ENCODE measurements at regions not wholly inside any gene's neighbourhood (a gene's known extent, or its start where the extent isn't known, plus 50 kb on each side); places are given as distances from the start of the nearest gene placed in this dataset.
"Not testable (repeated sequence)": the region's sequence is repeated elsewhere in the genome, so short reads cannot be mapped to it uniquely, and the experiment has no call there.

DNA sequence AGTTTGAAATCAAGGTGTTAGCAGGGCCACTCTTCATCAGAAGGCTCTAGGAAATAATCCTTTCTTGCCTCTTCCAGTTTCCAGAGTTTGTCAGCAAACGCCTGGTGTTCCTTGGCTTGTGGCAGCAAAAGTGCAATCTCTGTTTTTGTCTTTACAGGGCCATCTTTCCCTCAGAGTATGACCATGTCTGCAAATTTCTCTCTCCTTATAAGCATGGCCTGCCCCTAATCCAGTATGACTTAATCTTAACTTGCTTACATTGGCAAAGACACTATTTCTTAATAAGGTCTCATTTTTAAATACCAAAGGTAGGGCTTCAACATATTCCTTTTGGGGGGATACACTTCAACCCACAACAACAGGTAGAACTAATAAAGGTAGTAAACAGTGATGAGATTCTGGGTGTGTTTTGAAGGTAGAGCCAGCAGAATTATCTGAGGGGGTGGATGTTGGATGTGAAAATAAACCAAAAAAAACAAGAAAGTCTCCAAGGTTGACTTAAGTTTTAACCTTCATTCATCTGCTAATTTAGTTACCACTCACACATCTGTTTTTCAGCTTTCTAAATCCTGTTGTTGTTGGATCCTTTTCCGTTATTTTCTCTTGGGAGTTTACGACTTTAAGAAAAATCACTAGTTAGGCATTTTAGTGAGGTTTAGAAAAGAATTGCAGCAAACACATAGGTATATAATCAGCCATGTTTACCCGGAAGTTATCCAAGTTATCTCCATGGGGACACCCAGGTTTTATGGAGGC is 234.4 kb upstream of the FIGN start:
- no peak overlapping the region for H3K27ac Mint-ChIP-seq
- H3K9me3 Mint-ChIP-seq, result peaks cover 2% of the 10 kb centered on the region
- Histone ChIP-seq H3K9me3 (ENCODE audit: control insufficient read depth in 1 of 2, insufficient read depth in 1 of 2, low read length in 2 of 2) (peaks cover 0 to 8% of the 10 kb centered on the region in 2 experiments), H3K4me3 (ENCODE audit: low read length) (no peak overlapping the region), H3K4me1 (ENCODE audit: insufficient read depth, low read length) (no peaks in the 10 kb centered on the region), H3K27ac (ENCODE audit: low read depth in 1 of 2, low read length in 2 of 2) (no peak overlapping the region), H3K36me3 (ENCODE audit: insufficient read depth, low read length) (no peaks in the 10 kb centered on the region), H3K27me3 (ENCODE audit: control insufficient read depth in 1 of 2, insufficient read depth in 2 of 2, low read length in 2 of 2) (no peaks in the 10 kb centered on the region)
- TF ChIP-seq, protein P1, sequence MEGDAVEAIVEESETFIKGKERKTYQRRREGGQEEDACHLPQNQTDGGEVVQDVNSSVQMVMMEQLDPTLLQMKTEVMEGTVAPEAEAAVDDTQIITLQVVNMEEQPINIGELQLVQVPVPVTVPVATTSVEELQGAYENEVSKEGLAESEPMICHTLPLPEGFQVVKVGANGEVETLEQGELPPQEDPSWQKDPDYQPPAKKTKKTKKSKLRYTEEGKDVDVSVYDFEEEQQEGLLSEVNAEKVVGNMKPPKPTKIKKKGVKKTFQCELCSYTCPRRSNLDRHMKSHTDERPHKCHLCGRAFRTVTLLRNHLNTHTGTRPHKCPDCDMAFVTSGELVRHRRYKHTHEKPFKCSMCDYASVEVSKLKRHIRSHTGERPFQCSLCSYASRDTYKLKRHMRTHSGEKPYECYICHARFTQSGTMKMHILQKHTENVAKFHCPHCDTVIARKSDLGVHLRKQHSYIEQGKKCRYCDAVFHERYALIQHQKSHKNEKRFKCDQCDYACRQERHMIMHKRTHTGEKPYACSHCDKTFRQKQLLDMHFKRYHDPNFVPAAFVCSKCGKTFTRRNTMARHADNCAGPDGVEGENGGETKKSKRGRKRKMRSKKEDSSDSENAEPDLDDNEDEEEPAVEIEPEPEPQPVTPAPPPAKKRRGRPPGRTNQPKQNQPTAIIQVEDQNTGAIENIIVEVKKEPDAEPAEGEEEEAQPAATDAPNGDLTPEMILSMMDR (IDR thresholded peaks at IDR 0.05), result no peak
- no peaks in the 10 kb centered on the region for H3K4me1 Mint-ChIP-seq (ENCODE audit: low read depth)
- ChIA-PET CTCF (no interaction called here), POLR2A (no interaction called here)
- H3K36me3 Mint-ChIP-seq (ENCODE audit: low read depth), result no peaks in the 10 kb centered on the region
- intact Hi-C loops (cut with DNase I, micrococcal nuclease), result no loop called here
- ATAC-seq (ENCODE audit: poor library complexity) (no peak), DNase-seq (no peak)
- H3K4me3 Mint-ChIP-seq, result no peak overlapping the region
- no peaks in the 10 kb centered on the region for H3K27me3 Mint-ChIP-seq

DNA sequence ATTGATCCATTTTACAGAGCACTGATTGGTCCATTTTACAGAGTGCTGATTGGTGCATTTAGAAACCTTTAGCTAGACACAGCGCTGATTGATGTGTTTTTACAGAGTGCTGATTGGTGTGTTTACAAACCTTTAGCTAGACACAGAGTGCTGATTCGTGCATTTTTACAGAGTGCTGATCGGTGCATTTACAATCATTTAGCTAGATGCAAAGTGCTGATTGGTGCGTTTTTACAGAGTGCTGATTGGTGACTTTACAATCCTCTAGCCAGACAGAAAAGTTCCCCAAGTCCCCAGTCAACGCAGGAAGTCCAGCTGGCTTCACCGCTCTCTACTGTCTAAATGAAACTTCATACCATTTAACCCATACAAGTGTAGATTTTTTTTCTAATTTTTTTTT is 228.5 kb upstream of the FIGN start:
- H3K27ac Mint-ChIP-seq; H3K36me3 Mint-ChIP-seq (ENCODE audit: low read depth); H3K27me3 Mint-ChIP-seq; POLR2A ChIA-PET; CTCF ChIA-PET; H3K4me3 ChIP-seq (ENCODE audit: low read length); H3K27me3 ChIP-seq (ENCODE audit: control insufficient read depth in 1 of 2, insufficient read depth in 2 of 2, low read length in 2 of 2); intact Hi-C loops (cut with DNase I, micrococcal nuclease); ATAC-seq (ENCODE audit: poor library complexity); H3K4me1 ChIP-seq (ENCODE audit: insufficient read depth, low read length); H3K4me1 Mint-ChIP-seq (ENCODE audit: low read depth); H3K4me3 Mint-ChIP-seq; DNase-seq; H3K9me3 Mint-ChIP-seq; H3K27ac ChIP-seq (ENCODE audit: low read depth in 1 of 2, low read length in 2 of 2); H3K36me3 ChIP-seq (ENCODE audit: insufficient read depth, low read length): not testable (repeated sequence)
- peaks cover 0 to 11% of the 10 kb centered on the region in 2 experiments for H3K9me3 ChIP-seq (ENCODE audit: control insufficient read depth in 1 of 2, insufficient read depth in 1 of 2, low read length in 2 of 2)

DNA sequence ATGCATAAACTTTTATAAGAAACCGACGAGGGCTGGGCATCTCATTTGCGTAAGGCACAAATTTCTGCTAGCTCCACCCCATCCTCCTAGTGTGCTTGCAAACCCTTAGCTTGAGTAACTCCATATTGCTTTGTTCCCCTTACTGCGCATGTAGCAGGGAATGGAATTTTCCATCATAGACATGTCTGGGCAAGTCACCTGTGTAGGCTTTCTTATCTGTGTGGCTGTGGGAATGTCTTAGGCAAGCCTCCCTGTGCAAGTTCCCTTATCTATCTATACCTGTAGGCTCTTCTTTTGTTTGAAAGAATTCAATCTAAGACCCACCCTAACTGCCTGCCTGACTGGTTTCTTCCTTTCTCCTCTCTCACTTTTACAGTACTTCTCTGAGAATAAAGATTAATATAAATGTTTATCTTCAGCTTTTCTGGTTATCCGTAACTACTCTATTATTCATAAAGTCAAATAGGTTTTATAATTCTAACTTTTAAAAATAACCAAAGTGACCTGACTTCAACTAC is 217.6 kb upstream of the FIGN start:
- Histone ChIP-seq H3K27ac (ENCODE audit: low read depth in 1 of 2, low read length in 2 of 2) (no peak overlapping the region), H3K4me3 (ENCODE audit: low read length) (no peak overlapping the region), H3K4me1 (ENCODE audit: insufficient read depth, low read length) (no peaks in the 10 kb centered on the region), H3K27me3 (ENCODE audit: control insufficient read depth in 1 of 2, insufficient read depth in 2 of 2, low read length in 2 of 2) (no peaks in the 10 kb centered on the region), H3K36me3 (ENCODE audit: insufficient read depth, low read length) (no peaks in the 10 kb centered on the region), H3K9me3 (ENCODE audit: control insufficient read depth in 1 of 2, insufficient read depth in 1 of 2, low read length in 2 of 2) (peaks cover 0 to 7% of the 10 kb centered on the region in 2 experiments)
- peaks cover 2% of the 10 kb centered on the region for H3K9me3 Mint-ChIP-seq
- H3K27me3 Mint-ChIP-seq, result no peaks in the 10 kb centered on the region
- intact Hi-C loops (cut with DNase I, micrococcal nuclease), result no loop called here
- H3K4me1 Mint-ChIP-seq (ENCODE audit: low read depth), result no peaks in the 10 kb centered on the region
- ChIA-PET POLR2A (no interaction called here), CTCF (no interaction called here)
- no peak overlapping the region for H3K27ac Mint-ChIP-seq
- DNase-seq (no peak), ATAC-seq (ENCODE audit: poor library complexity) (no peak)
- H3K4me3 Mint-ChIP-seq, result no peak overlapping the region
- H3K36me3 Mint-ChIP-seq (ENCODE audit: low read depth), result no peaks in the 10 kb centered on the region
- TF ChIP-seq, protein P1 (IDR thresholded peaks at IDR 0.05), result no peak

DNA sequence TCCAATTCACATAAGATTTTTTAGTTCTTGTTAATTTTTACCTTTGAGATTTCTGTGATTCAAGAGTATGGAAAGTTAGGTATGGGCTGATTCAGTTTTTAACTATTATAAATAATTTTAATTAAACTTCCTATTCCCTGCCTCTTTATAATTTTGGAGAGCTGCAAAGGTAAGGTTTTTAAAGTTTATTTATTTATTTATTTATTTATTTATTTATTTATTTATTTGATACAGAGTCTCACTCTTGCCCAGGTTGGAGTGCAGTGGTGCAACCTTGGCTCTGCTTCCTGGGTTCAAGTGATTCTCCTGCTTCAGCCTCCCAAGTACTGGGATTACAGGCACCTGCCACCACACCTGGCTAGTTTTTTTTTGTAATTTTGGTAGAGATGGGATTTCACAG is 215.5 kb upstream of the FIGN start:
- H3K27ac Mint-ChIP-seq, result no peak overlapping the region
- no peak for DNase-seq
- Histone ChIP-seq H3K27ac (ENCODE audit: low read depth in 1 of 2, low read length in 2 of 2) (no peak overlapping the region), H3K4me3 (ENCODE audit: low read length) (no peak overlapping the region), H3K9me3 (ENCODE audit: control insufficient read depth in 1 of 2, insufficient read depth in 1 of 2, low read length in 2 of 2) (peaks cover 0 to 2% of the 10 kb centered on the region in 2 experiments), H3K27me3 (ENCODE audit: control insufficient read depth in 1 of 2, insufficient read depth in 2 of 2, low read length in 2 of 2) (no peaks in the 10 kb centered on the region), H3K4me1 (ENCODE audit: insufficient read depth, low read length) (no peaks in the 10 kb centered on the region), H3K36me3 (ENCODE audit: insufficient read depth, low read length) (no peaks in the 10 kb centered on the region)
- CTCF ChIA-PET, result no interaction called here
- no peak overlapping the region for H3K4me3 Mint-ChIP-seq
- H3K4me1 Mint-ChIP-seq (ENCODE audit: low read depth), result no peaks in the 10 kb centered on the region
- TF ChIP-seq, protein P1 (IDR thresholded peaks at IDR 0.05), result no peak
- no peaks in the 10 kb centered on the region for H3K36me3 Mint-ChIP-seq (ENCODE audit: low read depth)
- H3K9me3 Mint-ChIP-seq, result peaks cover 2% of the 10 kb centered on the region
- POLR2A ChIA-PET, result no interaction called here
- intact Hi-C loops (cut with DNase I, micrococcal nuclease), result no loop called here
- H3K27me3 Mint-ChIP-seq, result no peaks in the 10 kb centered on the region
- no peak for ATAC-seq (ENCODE audit: poor library complexity)
